ENCODE measurements at regions not wholly inside any gene's neighbourhood (a gene's known extent, or its start where the extent isn't known, plus 50 kb on each side); places are given as distances from the start of the nearest gene placed in this dataset.

DNA sequence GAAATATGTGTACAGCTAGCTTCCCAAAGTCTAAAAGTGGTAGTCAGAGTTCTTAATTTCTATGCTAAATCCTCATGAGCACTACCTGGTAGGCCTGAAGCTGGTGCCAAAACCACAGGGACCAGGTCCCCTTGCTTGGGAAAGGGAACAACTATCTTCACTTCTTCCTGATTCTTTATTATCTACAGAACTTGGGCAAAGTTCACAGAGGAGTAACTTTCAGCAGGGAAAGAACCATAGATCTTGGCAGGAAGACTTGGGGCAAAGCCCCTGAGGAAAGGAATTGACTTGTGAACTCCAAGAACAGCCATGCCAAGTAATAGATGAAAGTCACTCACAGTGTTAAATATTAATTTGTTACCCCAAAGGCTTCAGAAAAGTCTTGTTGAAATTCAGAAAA, 193.0 kb downstream of the ZC3H11B start:
- no peak for DNase-seq (ENCODE audit: low spot score)
- no peak overlapping the region for H3K4me2 ChIP-seq (ENCODE audit: low read length)
- BruUV-seq (replicated peaks): no TSS peak
- no peaks in the 10 kb centered on the region for H3K4me1 ChIP-seq (ENCODE audit: insufficient read depth, low read length, poor library complexity, severe bottlenecking)
- no peaks in the 10 kb centered on the region for H3K9me2 ChIP-seq (ENCODE audit: insufficient read depth, low read length)
- H3K36me3 ChIP-seq (ENCODE audit: insufficient read depth, low read length): no peaks in the 10 kb centered on the region
- no peak overlapping the region for H3K4me3 ChIP-seq (ENCODE audit: low read depth, low read length, poor library complexity, severe bottlenecking)
- ChIA-PET CTCF (ENCODE audit: unreplicated experiment) (no interaction called here), POLR2A (no interaction called here)
- no peak overlapping the region for H2AFZ ChIP-seq (ENCODE audit: low read length)
- no peaks in the 10 kb centered on the region for H4K20me1 ChIP-seq (ENCODE audit: insufficient read depth, low read length)
- no peaks in the 10 kb centered on the region for H3K9me3 ChIP-seq (ENCODE audit: low read length)
- no peak overlapping the region for H3K27ac ChIP-seq (ENCODE audit: low read depth, low read length, poor library complexity, severe bottlenecking)
- H3K79me2 ChIP-seq (ENCODE audit: insufficient read depth, low read depth, low read length): no peaks in the 10 kb centered on the region
- TF ChIP-seq EZH2phosphoT487 (IDR thresholded peaks at IDR 0.05; ENCODE audit: borderline replicate concordance, low read depth, low read length): no peak
- TF ChIP-seq, protein P1, sequence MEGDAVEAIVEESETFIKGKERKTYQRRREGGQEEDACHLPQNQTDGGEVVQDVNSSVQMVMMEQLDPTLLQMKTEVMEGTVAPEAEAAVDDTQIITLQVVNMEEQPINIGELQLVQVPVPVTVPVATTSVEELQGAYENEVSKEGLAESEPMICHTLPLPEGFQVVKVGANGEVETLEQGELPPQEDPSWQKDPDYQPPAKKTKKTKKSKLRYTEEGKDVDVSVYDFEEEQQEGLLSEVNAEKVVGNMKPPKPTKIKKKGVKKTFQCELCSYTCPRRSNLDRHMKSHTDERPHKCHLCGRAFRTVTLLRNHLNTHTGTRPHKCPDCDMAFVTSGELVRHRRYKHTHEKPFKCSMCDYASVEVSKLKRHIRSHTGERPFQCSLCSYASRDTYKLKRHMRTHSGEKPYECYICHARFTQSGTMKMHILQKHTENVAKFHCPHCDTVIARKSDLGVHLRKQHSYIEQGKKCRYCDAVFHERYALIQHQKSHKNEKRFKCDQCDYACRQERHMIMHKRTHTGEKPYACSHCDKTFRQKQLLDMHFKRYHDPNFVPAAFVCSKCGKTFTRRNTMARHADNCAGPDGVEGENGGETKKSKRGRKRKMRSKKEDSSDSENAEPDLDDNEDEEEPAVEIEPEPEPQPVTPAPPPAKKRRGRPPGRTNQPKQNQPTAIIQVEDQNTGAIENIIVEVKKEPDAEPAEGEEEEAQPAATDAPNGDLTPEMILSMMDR (conservative IDR thresholded peaks at IDR 0.05; ENCODE audit: low read length): no peak
- intact Hi-C loops (cut with micrococcal nuclease; ENCODE audit: unreplicated experiment): no loop called here

DNA sequence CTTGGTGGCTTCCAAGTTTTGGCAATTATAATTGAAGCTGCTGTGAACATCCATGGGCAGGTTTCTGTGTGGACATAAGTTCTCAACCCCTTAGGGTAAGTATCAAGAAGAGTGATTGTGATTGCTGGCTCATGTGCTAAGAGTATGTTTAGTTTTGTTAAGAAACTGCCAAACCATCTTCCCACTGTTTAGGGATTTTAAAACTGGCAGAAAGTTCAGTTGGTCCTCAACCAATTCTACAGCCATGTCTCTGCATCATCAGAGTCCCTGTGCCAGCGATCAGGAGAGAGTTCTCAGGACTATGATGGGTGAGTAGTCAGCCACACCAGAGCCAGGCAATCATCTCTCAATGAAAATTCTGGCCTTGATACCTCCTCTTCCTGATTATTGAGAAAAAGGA, 193.8 kb downstream of the ZC3H11B start:
- Histone ChIP-seq H3K9me2 (ENCODE audit: insufficient read depth, low read length) (no peaks in the 10 kb centered on the region), H3K36me3 (ENCODE audit: insufficient read depth, low read length) (no peaks in the 10 kb centered on the region), H4K20me1 (ENCODE audit: insufficient read depth, low read length) (no peaks in the 10 kb centered on the region), H3K4me1 (ENCODE audit: insufficient read depth, low read length, poor library complexity, severe bottlenecking) (no peaks in the 10 kb centered on the region), H3K4me3 (ENCODE audit: low read depth, low read length, poor library complexity, severe bottlenecking) (no peak overlapping the region), H3K27ac (ENCODE audit: low read depth, low read length, poor library complexity, severe bottlenecking) (no peak overlapping the region), H3K4me2 (ENCODE audit: low read length) (no peak overlapping the region), H3K9me3 (ENCODE audit: low read length) (no peaks in the 10 kb centered on the region), H3K79me2 (ENCODE audit: insufficient read depth, low read depth, low read length) (no peaks in the 10 kb centered on the region), H2AFZ (ENCODE audit: low read length) (no peak overlapping the region)
- ChIA-PET CTCF (ENCODE audit: unreplicated experiment) (no interaction called here), POLR2A (no interaction called here)
- TF ChIP-seq, protein P1 (conservative IDR thresholded peaks at IDR 0.05; ENCODE audit: low read length): no peak
- TF ChIP-seq EZH2phosphoT487 (IDR thresholded peaks at IDR 0.05; ENCODE audit: borderline replicate concordance, low read depth, low read length): no peak
- no TSS peak for BruUV-seq (replicated peaks)
- intact Hi-C loops (cut with micrococcal nuclease; ENCODE audit: unreplicated experiment): no loop called here
- DNase-seq (ENCODE audit: low spot score): no peak

DNA sequence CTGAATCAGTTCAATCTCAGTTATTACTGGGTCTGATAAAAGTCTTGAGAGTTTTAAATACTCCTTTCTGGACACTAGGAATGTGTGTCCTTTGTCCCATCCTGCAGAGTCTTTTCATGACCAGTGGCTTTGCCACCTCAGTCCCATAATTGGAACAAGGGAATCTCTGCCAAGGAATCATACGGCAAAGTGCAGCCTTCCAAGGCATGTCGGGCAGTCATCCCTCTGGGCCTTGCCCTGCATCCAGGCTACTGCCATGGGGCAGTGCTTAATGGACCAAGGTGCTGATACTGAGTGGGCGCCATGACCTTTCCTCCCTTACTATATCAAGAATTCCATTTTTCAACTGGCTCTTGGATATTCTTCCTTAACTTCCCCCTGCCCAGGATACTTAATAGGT, 195.3 kb downstream of the ZC3H11B start:
- no peaks in the 10 kb centered on the region for H3K4me1 ChIP-seq (ENCODE audit: insufficient read depth, low read length, poor library complexity, severe bottlenecking)
- BruUV-seq (replicated peaks): no TSS peak
- no peak for DNase-seq (ENCODE audit: low spot score)
- H3K36me3 ChIP-seq (ENCODE audit: insufficient read depth, low read length): no peaks in the 10 kb centered on the region
- no peak overlapping the region for H3K4me3 ChIP-seq (ENCODE audit: low read depth, low read length, poor library complexity, severe bottlenecking)
- no peak overlapping the region for H3K27ac ChIP-seq (ENCODE audit: low read depth, low read length, poor library complexity, severe bottlenecking)
- H3K4me2 ChIP-seq (ENCODE audit: low read length): no peak overlapping the region
- H2AFZ ChIP-seq (ENCODE audit: low read length): no peak overlapping the region
- no peaks in the 10 kb centered on the region for H3K9me3 ChIP-seq (ENCODE audit: low read length)
- H4K20me1 ChIP-seq (ENCODE audit: insufficient read depth, low read length): no peaks in the 10 kb centered on the region
- intact Hi-C loops (cut with micrococcal nuclease; ENCODE audit: unreplicated experiment): no loop called here
- CTCF ChIA-PET (ENCODE audit: unreplicated experiment): no interaction called here
- H3K79me2 ChIP-seq (ENCODE audit: insufficient read depth, low read depth, low read length): no peaks in the 10 kb centered on the region
- no peak for TF ChIP-seq EZH2phosphoT487 (IDR thresholded peaks at IDR 0.05; ENCODE audit: borderline replicate concordance, low read depth, low read length)
- POLR2A ChIA-PET: no interaction called here
- no peaks in the 10 kb centered on the region for H3K9me2 ChIP-seq (ENCODE audit: insufficient read depth, low read length)
